OCI-LY1 (cell line): ENCODE measurements at regions not wholly inside any gene's neighbourhood (a gene's known extent, or its start where the extent isn't known, plus 50 kb on each side); places are given as distances from the start of the nearest gene placed in this dataset.
"Not testable (repeated sequence)": the region's sequence is repeated elsewhere in the genome, so short reads cannot be mapped to it uniquely, and the experiment has no call there.

Experiments
- H2AFZ ChIP-seq: fragments of 200-600 bp; sonication (generic), shearing (Covaris generic); 2 replicates; pipeline ENCODE4 v1.6.0; 2014; ENCODE audit warnings: antibody characterized with exemption, mild to moderate bottlenecking, low read length
- H3F3A ChIP-seq: fragments of 200-600 bp; sonication (generic), shearing (Covaris generic); 2 replicates; pipeline ENCODE4 v1.6.0; 2014; ENCODE audit warnings: mild to moderate bottlenecking, antibody characterized with exemption, low read length, moderate library complexity; ENCODE audit not compliant: insufficient read depth
- H3K27ac ChIP-seq: fragments of 200-600 bp; sonication (generic); 2 replicates; pipeline ENCODE4 v1.5.1; 2014; ENCODE audit warnings: low read length, mixed run types, mild to moderate bottlenecking, low read depth; ENCODE audit not compliant: poor library complexity, severe bottlenecking
- H3K27me3 ChIP-seq: fragments of 200-600 bp; sonication (generic); 2 replicates; pipeline ENCODE4 v1.6.0; 2014; ENCODE audit warnings: antibody characterized with exemption, mild to moderate bottlenecking, low read length, moderate library complexity; ENCODE audit not compliant: insufficient read depth
- H3K36me3 ChIP-seq: fragments of 200-600 bp; sonication (generic); 2 replicates; pipeline ENCODE4 v1.6.1; 2014; ENCODE audit warnings: mild to moderate bottlenecking, antibody characterized with exemption, low read length, moderate library complexity, mixed read lengths; ENCODE audit not compliant: insufficient read depth
- H3K4me1 ChIP-seq: fragments of 200-600 bp; sonication (generic); 2 replicates; pipeline ENCODE4 v1.5.1; 2014; ENCODE audit warnings: mild to moderate bottlenecking, low read length, moderate library complexity; ENCODE audit not compliant: insufficient read depth, severe bottlenecking
- H3K4me2 ChIP-seq: fragments of 200-600 bp; sonication (generic), shearing (Covaris generic); 2 replicates; pipeline ENCODE4 v1.6.1; 2014; ENCODE audit warnings: low read length
- H3K4me3 ChIP-seq: fragments of 200-600 bp; sonication (generic); 2 replicates; pipeline ENCODE4 v1.5.1; 2014; ENCODE audit warnings: low read length, low read depth, mild to moderate bottlenecking, mixed read lengths; ENCODE audit not compliant: poor library complexity, severe bottlenecking
- H3K79me2 ChIP-seq: fragments of 200-600 bp; shearing (Covaris generic); 2 replicates; pipeline ENCODE4 v1.6.1; 2016; ENCODE audit warnings: mixed run types, low read length, mixed read lengths; ENCODE audit not compliant: insufficient read depth
- H3K9ac ChIP-seq: fragments of 200-600 bp; sonication (generic), shearing (Covaris generic); 2 replicates; pipeline ENCODE4 v1.6.1; 2014; ENCODE audit warnings: mild to moderate bottlenecking, low read length, mixed read lengths
- H3K9me2 ChIP-seq: fragments of 200-600 bp; sonication (generic), shearing (Covaris generic); 2 replicates; pipeline ENCODE4 v1.6.1; 2014; ENCODE audit warnings: low read depth, mild to moderate bottlenecking, low read length, mixed read lengths
- H3K9me3 ChIP-seq: fragments of 200-600 bp; shearing (Covaris generic); 2 replicates; pipeline ENCODE4 v1.6.1; 2014; ENCODE audit warnings: low read length, mixed read lengths
- H4K20me1 ChIP-seq: fragments of 200-600 bp; sonication (generic), shearing (Covaris generic); 2 replicates; pipeline ENCODE4 v1.6.0; 2016; ENCODE audit warnings: mild to moderate bottlenecking, low read length; ENCODE audit not compliant: insufficient read depth

DNA sequence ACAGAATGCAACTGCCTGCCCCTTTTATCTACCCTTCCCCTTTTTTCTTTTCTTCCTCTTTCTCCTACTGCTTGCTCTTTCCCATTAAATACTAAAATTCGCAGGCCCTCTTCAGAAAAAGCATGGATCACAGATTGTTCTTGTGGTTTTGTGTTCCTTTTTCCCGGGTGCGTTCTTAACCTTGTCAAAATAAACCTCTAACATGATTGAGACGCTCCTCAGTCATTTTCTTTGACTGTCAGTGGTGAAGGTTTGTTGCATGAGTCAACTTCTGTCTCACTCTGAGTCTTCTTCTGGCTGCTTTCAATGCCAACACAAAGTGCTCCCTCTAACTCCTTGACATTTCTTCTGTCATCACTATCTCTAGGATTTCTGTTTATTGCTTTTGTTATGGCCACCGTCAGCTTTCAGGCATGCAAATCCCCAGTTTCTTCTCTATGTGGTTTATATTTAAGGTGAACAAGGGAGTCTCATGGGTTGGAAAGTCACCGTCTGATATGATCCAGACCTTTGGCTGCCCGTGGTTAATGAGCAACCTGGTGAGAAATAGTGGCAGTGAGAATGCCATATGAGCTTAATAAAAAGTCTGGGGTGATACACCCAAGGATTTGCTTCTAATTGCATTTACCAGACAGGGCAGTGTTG is 338.4 kb downstream of the CNTNAP3B start:
- H3K9me3 ChIP-seq, H3K4me2 ChIP-seq, H3K4me3 ChIP-seq, H3K36me3 ChIP-seq, H3K9ac ChIP-seq, H2AFZ ChIP-seq, H3F3A ChIP-seq, H4K20me1 ChIP-seq, H3K27ac ChIP-seq, H3K79me2 ChIP-seq, H3K9me2 ChIP-seq, H3K4me1 ChIP-seq, H3K27me3 ChIP-seq: not testable (repeated sequence)

DNA sequence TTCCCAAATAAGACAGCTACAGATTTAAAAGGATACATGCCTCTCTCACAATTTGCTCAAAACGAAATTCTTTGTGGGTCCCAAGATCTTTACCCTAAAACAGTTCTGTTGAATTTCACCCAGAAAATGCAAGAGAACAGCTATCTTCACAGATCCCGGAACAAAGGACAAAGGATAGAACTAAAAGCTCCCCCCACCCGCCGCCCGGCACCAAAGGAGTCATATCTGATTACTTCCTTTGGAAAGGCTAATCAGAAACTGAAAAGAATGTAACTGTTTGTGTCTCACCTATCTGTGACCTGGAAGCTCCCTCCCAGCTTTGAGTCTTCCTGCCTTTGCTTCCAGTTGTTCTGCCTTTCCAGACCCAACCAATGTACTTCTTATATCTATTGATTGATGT is 339.2 kb downstream of the CNTNAP3B start:
- H3K4me3 ChIP-seq, H3K4me2 ChIP-seq, H3K9me3 ChIP-seq, H3K9ac ChIP-seq, H3F3A ChIP-seq, H3K27me3 ChIP-seq, H2AFZ ChIP-seq, H4K20me1 ChIP-seq, H3K79me2 ChIP-seq, H3K36me3 ChIP-seq, H3K27ac ChIP-seq, H3K9me2 ChIP-seq, H3K4me1 ChIP-seq: not testable (repeated sequence)

DNA sequence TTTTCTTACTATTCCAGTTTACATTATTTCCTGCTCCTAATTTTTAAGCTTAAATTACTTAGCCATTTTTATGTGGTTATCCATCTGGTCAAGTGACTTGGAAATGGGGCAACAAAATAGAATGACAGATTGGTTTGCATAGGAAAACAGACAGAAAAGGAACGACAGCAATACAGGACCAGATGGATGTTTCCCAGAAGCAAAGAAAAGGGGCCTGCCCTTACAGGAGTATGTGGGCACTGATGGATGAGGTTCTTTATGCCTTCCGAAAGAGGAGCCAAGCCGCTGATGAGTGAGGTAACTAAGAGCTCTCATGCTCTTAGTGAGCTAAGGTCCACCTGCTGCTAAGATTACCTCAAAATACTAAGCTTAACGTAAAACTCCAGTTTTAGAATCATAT is 339.8 kb downstream of the CNTNAP3B start:
- H3K4me2 ChIP-seq, H3K4me3 ChIP-seq, H3F3A ChIP-seq, H3K27ac ChIP-seq, H3K36me3 ChIP-seq, H3K9me2 ChIP-seq, H3K79me2 ChIP-seq, H3K27me3 ChIP-seq, H3K9ac ChIP-seq, H4K20me1 ChIP-seq, H2AFZ ChIP-seq, H3K9me3 ChIP-seq, H3K4me1 ChIP-seq: not testable (repeated sequence)

DNA sequence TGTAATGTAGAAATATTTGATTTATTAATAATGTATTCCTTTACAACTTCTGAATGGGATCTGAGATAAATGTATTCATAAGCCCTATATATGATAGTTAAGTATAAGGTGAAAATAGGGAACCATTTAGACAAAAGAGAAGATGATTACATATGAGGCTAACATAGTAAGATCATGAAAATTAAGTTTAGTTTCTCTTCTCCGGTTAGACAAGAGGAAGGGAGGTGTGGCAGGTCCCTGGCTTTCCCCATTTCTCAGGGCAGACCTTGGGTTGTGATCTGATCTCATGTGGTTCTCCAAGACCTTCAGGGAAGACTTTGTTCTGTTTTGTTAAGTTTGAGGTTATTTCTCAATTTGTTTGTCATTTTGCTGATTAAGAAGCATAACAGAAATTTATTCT is 341.3 kb downstream of the CNTNAP3B start:
- not testable (repeated sequence) for H3K27ac ChIP-seq, H3K36me3 ChIP-seq, H3K4me1 ChIP-seq, H3K9me2 ChIP-seq, H3F3A ChIP-seq, H3K79me2 ChIP-seq, H3K9me3 ChIP-seq, H2AFZ ChIP-seq, H3K4me3 ChIP-seq, H3K27me3 ChIP-seq, H4K20me1 ChIP-seq, H3K4me2 ChIP-seq, H3K9ac ChIP-seq

GRCh38 chr9:41787270-41787669 is 342.0 kb downstream of the CNTNAP3B start:
- not testable (repeated sequence) for H2AFZ ChIP-seq, H3K4me2 ChIP-seq, H3K9ac ChIP-seq, H3K9me3 ChIP-seq, H3K4me1 ChIP-seq, H3K27me3 ChIP-seq, H3F3A ChIP-seq, H3K9me2 ChIP-seq, H3K4me3 ChIP-seq, H3K36me3 ChIP-seq, H3K79me2 ChIP-seq, H3K27ac ChIP-seq, H4K20me1 ChIP-seq

DNA sequence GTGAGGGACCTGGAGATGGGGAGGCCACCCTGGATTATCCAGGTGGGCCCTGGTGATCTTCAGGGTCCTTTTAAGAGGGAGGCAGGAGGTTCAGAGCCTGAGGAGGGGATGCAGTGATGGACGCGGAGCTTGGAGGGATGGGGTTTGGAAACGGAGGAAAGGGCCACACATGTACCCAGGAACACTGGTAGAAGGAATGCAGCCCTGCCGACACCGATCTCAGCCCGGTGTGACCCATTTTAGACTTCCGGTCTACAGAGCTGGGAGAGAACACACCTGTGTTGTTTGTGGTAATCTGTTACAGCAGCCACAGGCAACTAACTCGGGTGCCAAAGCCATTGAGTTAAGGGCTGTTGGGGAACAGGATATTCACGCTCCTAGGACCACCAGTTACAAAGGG is 345.2 kb downstream of the CNTNAP3B start:
- H3K9me2 ChIP-seq, H3K4me2 ChIP-seq, H3K27me3 ChIP-seq, H3K36me3 ChIP-seq, H3K4me1 ChIP-seq, H3K27ac ChIP-seq, H2AFZ ChIP-seq, H3K9ac ChIP-seq, H3K79me2 ChIP-seq, H3K4me3 ChIP-seq, H3F3A ChIP-seq, H3K9me3 ChIP-seq, H4K20me1 ChIP-seq: not testable (repeated sequence)

DNA sequence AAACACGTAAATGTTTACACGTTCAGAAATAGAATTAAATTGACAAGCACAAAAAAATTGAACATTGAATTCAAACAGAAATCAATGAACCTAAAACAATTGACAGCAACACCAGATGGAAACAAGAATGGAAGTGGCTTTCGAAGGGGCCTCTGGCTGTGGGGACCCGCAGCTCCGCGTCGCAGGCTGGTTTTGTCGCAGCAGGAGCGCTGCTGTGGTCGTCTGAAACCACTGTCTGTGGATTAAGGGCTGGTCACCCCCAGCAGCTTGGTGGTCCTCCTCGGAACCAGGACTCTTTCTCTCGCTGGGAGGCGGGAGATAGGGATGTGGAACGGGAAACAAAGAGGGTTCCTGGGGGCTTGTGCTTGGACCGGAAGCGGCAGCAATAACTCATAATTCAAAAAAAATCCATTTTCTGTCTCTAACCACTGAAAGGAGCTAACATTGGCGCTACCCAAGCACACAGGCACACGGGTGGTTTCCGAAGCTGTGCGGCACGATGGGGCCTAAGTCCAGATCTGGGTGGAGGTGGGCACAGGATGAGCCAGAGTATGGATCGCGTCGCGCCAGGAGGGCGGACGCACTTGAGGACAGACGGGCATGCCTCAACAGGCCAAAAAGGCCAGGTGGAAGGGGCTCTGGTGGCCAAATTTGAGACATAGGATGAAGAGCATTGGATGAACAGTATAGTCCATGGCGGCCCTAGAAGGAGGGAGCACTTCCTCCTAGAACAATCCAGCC is 346.0 kb downstream of the CNTNAP3B start:
- H3K36me3 ChIP-seq, H3K9me3 ChIP-seq, H4K20me1 ChIP-seq, H3K4me1 ChIP-seq, H3K9me2 ChIP-seq, H3K79me2 ChIP-seq, H2AFZ ChIP-seq, H3K9ac ChIP-seq, H3K27ac ChIP-seq, H3K27me3 ChIP-seq, H3K4me3 ChIP-seq, H3F3A ChIP-seq, H3K4me2 ChIP-seq: not testable (repeated sequence)

DNA sequence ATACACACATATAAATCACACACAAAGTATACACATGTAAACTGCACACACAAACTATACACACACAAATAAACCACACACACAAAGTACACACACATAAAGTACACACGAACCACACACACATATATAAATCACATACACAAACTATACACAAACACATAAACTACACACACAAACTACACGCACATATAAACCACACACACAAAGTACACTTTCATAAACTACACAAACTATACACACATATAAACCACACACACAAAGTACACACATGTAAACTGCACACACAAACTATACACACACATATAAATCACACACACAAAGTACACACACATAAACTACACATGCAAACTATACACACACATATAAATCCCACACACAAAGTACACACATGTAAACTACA is 347.3 kb downstream of the CNTNAP3B start:
- not testable (repeated sequence) for H3K9ac ChIP-seq, H3K4me2 ChIP-seq, H3K79me2 ChIP-seq, H3K27me3 ChIP-seq, H2AFZ ChIP-seq, H3K9me2 ChIP-seq, H3K27ac ChIP-seq, H3K4me3 ChIP-seq, H3K4me1 ChIP-seq, H3K9me3 ChIP-seq, H4K20me1 ChIP-seq, H3F3A ChIP-seq, H3K36me3 ChIP-seq
